ENCODE measurements at regions not wholly inside any gene's neighbourhood (a gene's known extent, or its start where the extent isn't known, plus 50 kb on each side); places are given as distances from the start of the nearest gene placed in this dataset.

DNA sequence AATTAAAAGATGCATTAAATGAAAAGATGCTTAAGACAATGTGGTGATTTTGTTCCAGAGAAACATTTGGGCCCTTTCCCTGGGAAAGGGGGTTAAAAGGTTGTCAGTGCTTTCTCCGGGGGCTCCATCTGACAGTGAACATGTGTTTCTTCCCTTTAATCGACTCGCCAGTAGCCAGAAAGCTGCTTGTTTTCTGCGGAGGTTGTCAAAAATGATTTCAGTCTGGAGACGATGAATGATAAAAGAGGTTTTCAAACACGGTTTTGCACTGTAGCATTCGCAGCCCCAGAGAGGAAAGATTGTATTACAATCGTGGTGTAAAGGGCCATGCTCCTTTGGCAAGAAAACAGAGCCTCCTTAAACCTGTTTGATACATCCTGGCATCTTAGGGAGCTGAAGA, 111.5 kb upstream of the MEIS1 start:
- TF ChIP-seq, protein P1, sequence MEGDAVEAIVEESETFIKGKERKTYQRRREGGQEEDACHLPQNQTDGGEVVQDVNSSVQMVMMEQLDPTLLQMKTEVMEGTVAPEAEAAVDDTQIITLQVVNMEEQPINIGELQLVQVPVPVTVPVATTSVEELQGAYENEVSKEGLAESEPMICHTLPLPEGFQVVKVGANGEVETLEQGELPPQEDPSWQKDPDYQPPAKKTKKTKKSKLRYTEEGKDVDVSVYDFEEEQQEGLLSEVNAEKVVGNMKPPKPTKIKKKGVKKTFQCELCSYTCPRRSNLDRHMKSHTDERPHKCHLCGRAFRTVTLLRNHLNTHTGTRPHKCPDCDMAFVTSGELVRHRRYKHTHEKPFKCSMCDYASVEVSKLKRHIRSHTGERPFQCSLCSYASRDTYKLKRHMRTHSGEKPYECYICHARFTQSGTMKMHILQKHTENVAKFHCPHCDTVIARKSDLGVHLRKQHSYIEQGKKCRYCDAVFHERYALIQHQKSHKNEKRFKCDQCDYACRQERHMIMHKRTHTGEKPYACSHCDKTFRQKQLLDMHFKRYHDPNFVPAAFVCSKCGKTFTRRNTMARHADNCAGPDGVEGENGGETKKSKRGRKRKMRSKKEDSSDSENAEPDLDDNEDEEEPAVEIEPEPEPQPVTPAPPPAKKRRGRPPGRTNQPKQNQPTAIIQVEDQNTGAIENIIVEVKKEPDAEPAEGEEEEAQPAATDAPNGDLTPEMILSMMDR (IDR thresholded peaks at IDR 0.05) = no peak
- TF ChIP-seq POLR2A (IDR thresholded peaks at IDR 0.05) = no peak
